Lower leg skin (tissue), 3 donors: ENCODE measurements at regions not wholly inside any gene's neighbourhood (a gene's known extent, or its start where the extent isn't known, plus 50 kb on each side); places are given as distances from the start of the nearest gene placed in this dataset.

Experiments used
- POLR2A ChIP-seq, 2 donors: fragments of 450-650 bp; IDR thresholded peaks; one replicate each; pipeline ENCODE4 v1.6.1; 2016 to 2017; ENCODE audit warnings: antibody characterized with exemption in 2 of 2, mild to moderate bottlenecking in 1 of 2, moderate library complexity in 1 of 2
- TF ChIP-seq, protein P1 (sequence below), 3 donors: fragments of 450-650 bp; IDR thresholded peaks; one replicate each; pipeline ENCODE4 v1.5.1; 2016; ENCODE audit warnings: antibody characterized with exemption in 3 of 3, mild to moderate bottlenecking in 3 of 3, moderate library complexity in 2 of 3

DNA sequence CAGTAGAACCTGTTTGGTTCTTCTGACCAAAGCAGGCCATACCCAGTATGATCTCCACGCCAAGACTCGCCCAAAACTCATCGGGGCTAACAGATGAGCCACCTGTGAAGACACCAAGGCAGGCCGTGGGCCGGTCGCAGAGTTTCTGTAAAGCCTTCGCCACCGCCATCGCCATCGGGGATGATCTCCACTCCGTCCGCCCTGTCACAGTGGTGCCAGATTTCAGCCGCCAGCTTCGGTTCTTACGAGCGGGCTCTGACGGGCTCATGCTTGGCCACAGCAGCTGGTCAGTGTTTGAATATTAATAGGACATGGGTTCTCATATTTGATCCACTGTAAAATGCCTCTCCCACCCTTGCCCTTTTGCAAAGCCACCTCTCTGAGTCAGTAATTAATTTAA, 113.2 kb upstream of the TMEM132D start:
- no peak for TF ChIP-seq POLR2A (IDR thresholded peaks at IDR 0.05)
- TF ChIP-seq, protein P1, sequence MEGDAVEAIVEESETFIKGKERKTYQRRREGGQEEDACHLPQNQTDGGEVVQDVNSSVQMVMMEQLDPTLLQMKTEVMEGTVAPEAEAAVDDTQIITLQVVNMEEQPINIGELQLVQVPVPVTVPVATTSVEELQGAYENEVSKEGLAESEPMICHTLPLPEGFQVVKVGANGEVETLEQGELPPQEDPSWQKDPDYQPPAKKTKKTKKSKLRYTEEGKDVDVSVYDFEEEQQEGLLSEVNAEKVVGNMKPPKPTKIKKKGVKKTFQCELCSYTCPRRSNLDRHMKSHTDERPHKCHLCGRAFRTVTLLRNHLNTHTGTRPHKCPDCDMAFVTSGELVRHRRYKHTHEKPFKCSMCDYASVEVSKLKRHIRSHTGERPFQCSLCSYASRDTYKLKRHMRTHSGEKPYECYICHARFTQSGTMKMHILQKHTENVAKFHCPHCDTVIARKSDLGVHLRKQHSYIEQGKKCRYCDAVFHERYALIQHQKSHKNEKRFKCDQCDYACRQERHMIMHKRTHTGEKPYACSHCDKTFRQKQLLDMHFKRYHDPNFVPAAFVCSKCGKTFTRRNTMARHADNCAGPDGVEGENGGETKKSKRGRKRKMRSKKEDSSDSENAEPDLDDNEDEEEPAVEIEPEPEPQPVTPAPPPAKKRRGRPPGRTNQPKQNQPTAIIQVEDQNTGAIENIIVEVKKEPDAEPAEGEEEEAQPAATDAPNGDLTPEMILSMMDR (IDR thresholded peaks at IDR 0.05): no peak
